ENCODE measurements at regions not wholly inside any gene's neighbourhood (a gene's known extent, or its start where the extent isn't known, plus 50 kb on each side); places are given as distances from the start of the nearest gene placed in this dataset.

- intact Hi-C loops (cut with micrococcal nuclease), result no loop called here
- TF ChIP-seq JUN (IDR thresholded peaks at IDR 0.05; ENCODE audit: borderline replicate concordance, insufficient read depth, insufficient read length, low read depth), result no peak
- no peak for TF ChIP-seq POLR2A (IDR thresholded peaks at IDR 0.05; ENCODE audit: low read depth, low read length)
- TF ChIP-seq CTCF (IDR thresholded peaks at IDR 0.05; ENCODE audit: extremely low read depth in 1 of 2, insufficient read depth in 1 of 2, low read depth in 1 of 2, low read length in 2 of 2), result no peak
- no peak for TF ChIP-seq EZH2 (IDR thresholded peaks at IDR 0.05; ENCODE audit: borderline replicate concordance, low read depth, low read length, severe bottlenecking)
- TF ChIP-seq POLR2AphosphoS5 (IDR thresholded peaks at IDR 0.05; ENCODE audit: insufficient read depth, low read depth, low read length), result no peak
- TF ChIP-seq MAX (IDR thresholded peaks at IDR 0.05; ENCODE audit: insufficient read depth, insufficient read length), result no peak
- no peak for TF ChIP-seq FOS (IDR thresholded peaks at IDR 0.05; ENCODE audit: borderline replicate concordance, insufficient read depth, low read length)
- no peak for TF ChIP-seq MYC (IDR thresholded peaks at IDR 0.05; ENCODE audit: low read depth, low read length)
- TF ChIP-seq GATA2 (IDR thresholded peaks at IDR 0.05; ENCODE audit: insufficient read depth, insufficient read length, low read depth, low read length), result no peak
- H3K9ac ChIP-seq (replicated peaks; ENCODE audit: extremely low read depth, insufficient read depth, low read length), result no peak overlapping the region
- no peaks in the 10 kb centered on the region for H4K20me1 ChIP-seq (replicated peaks; ENCODE audit: control insufficient read depth, extremely low read depth, insufficient read depth, low read length)
- no peak overlapping the region for H3K4me3 ChIP-seq (replicated peaks in 1 of 3; ENCODE audit: insufficient read depth in 1 of 3, low read depth in 1 of 3, low read length in 3 of 3)
- no peak for DNase-seq (ENCODE audit: low read depth, low spot score)
- FAIRE-seq, result no peak
- no peaks in the 10 kb centered on the region for H3K27me3 ChIP-seq (ENCODE audit: control insufficient read depth in 2 of 2, insufficient read depth in 2 of 2, low read length in 2 of 2)
- ChIA-PET CTCF (interaction anchor here (1.2 kb wide), 1 partner anchor 30 kb away, joined by 3 read pairs; no protein-coding TSS in a partner anchor), POLR2A (no interaction called here)
- no peaks in the 10 kb centered on the region for H3K79me2 ChIP-seq (ENCODE audit: control insufficient read depth, insufficient read depth, low read length)
- dilution Hi-C loops (cut with MboI; ENCODE audit: extremely low pct_ligation_motif_present, low sequenced_read_pairs), result no loop called here
- no peaks in the 10 kb centered on the region for H3K36me3 ChIP-seq (ENCODE audit: control insufficient read depth in 2 of 2, extremely low read depth in 1 of 2, insufficient read depth in 2 of 2, low read length in 2 of 2)
- no peak overlapping the region for H3K4me2 ChIP-seq (ENCODE audit: insufficient read depth, low read length)
- no peaks in the 10 kb centered on the region for H3K4me1 ChIP-seq (ENCODE audit: control insufficient read depth, extremely low read depth, insufficient read depth, low read length)
- H3K9me1 ChIP-seq (replicated peaks; ENCODE audit: control insufficient read depth, extremely low read depth, insufficient read depth, low read length), result no peaks in the 10 kb centered on the region
- BruUV-seq (replicated peaks), result no TSS peak
- H3K9me3 ChIP-seq (replicated peaks; ENCODE audit: control insufficient read depth, insufficient read depth, low read length), result no peaks in the 10 kb centered on the region
- H3K27ac ChIP-seq (ENCODE audit: insufficient read depth, low read depth, low read length), result no peak overlapping the region
- H2AFZ ChIP-seq (ENCODE audit: low read depth, low read length), result no peak overlapping the region
These were observed 131.9 kb downstream of the NOL4 start for GRCh38 chr18:34092796-34093195.

Measured in endothelial cell of umbilical vein (primary cell).